Kidney epithelial cell (primary cell): ENCODE measurements at regions not wholly inside any gene's neighbourhood (a gene's known extent, or its start where the extent isn't known, plus 50 kb on each side); places are given as distances from the start of the nearest gene placed in this dataset.

Experiments
- DNase-seq: peaks from one replicate; pipeline ENCODE4 v3.0.0-alpha.2; 2010; ENCODE audit warnings: low read depth
- H3K27me3 ChIP-seq: 2 replicates; pipeline ENCODE4 v1.6.0; 2011; ENCODE audit warnings: low read length; ENCODE audit not compliant: control insufficient read depth, insufficient read depth
- H3K36me3 ChIP-seq: 2 replicates; pipeline ENCODE4 v1.5.1; 2011; ENCODE audit warnings: low read length; ENCODE audit not compliant: control insufficient read depth, insufficient read depth
- H3K4me3 ChIP-seq: 2 replicates; pipeline ENCODE4 v1.5.1; 2011; ENCODE audit warnings: low read depth, mild to moderate bottlenecking, control low read depth, low read length
- TF ChIP-seq, protein P1 (sequence below): IDR thresholded peaks from 2 replicates; pipeline ENCODE4 v1.5.1; 2011; ENCODE audit warnings: mild to moderate bottlenecking, moderate library complexity, low read length, control low read depth, inconsistent platforms; ENCODE audit not compliant: insufficient read depth, poor library complexity, severe bottlenecking

- H3K27me3 ChIP-seq, result no peaks in the 10 kb centered on the region
- H3K36me3 ChIP-seq, result no peaks in the 10 kb centered on the region
- no peak for DNase-seq
- TF ChIP-seq, protein P1, sequence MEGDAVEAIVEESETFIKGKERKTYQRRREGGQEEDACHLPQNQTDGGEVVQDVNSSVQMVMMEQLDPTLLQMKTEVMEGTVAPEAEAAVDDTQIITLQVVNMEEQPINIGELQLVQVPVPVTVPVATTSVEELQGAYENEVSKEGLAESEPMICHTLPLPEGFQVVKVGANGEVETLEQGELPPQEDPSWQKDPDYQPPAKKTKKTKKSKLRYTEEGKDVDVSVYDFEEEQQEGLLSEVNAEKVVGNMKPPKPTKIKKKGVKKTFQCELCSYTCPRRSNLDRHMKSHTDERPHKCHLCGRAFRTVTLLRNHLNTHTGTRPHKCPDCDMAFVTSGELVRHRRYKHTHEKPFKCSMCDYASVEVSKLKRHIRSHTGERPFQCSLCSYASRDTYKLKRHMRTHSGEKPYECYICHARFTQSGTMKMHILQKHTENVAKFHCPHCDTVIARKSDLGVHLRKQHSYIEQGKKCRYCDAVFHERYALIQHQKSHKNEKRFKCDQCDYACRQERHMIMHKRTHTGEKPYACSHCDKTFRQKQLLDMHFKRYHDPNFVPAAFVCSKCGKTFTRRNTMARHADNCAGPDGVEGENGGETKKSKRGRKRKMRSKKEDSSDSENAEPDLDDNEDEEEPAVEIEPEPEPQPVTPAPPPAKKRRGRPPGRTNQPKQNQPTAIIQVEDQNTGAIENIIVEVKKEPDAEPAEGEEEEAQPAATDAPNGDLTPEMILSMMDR, result no peak
- no peak overlapping the region for H3K4me3 ChIP-seq
Measured at GRCh38 chr7:80991654-80992053, 72.8 kb upstream of the SEMA3C start.

- Histone ChIP-seq H3K27me3 (no peaks in the 10 kb centered on the region), H3K36me3 (no peaks in the 10 kb centered on the region), H3K4me3 (no peak overlapping the region)
- TF ChIP-seq, protein P1, result no peak
- DNase-seq, result no peak
Measured at GRCh38 chr7:80984619-80985018, 65.8 kb upstream of the SEMA3C start.

DNA sequence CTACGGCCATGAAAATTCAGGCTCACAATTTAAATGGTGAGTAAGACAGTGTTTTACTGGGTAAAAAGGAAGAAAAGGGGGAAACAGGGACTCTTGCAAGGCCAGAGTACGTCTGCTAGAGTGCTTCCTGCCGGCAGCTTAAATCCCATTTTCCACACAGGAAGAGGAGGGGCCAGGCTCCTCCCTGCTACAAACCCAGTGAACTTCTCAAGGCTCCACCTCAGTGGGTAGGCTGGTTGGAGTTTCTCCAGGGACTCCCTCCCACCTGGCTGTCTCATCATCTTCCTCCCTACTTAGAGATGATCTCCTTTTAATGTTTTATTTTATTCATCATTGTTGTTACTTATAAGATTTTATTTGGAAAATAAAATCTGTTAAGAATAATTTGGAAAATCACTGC lies 62.6 kb upstream of the SEMA3C start:
- no peaks in the 10 kb centered on the region for H3K36me3 ChIP-seq
- H3K4me3 ChIP-seq, result no peak overlapping the region
- TF ChIP-seq, protein P1, result no peak
- H3K27me3 ChIP-seq, result no peaks in the 10 kb centered on the region
- no peak for DNase-seq

DNA sequence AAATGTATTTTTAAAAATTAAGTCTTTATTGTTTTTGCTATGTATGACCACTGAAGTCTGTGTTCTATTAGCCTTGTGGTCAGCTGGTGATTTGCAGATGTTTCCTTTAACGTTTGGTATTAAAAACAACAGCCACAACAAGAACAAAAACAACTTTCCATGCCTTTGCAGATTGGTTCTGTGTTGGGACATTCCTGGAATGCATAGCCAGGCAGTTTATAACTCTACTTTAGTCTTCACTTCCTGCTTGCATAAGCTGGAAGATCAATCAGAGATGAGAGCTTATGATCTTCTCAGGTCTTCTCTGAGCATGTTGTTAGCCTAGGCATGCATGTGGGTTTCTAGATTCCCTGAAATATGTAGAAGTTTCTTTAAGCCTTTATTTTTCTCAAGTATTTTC lies 58.9 kb upstream of the SEMA3C start:
- H3K27me3 ChIP-seq, result no peaks in the 10 kb centered on the region
- no peak for DNase-seq
- TF ChIP-seq, protein P1, result no peak
- H3K36me3 ChIP-seq, result no peaks in the 10 kb centered on the region
- no peak overlapping the region for H3K4me3 ChIP-seq

DNA sequence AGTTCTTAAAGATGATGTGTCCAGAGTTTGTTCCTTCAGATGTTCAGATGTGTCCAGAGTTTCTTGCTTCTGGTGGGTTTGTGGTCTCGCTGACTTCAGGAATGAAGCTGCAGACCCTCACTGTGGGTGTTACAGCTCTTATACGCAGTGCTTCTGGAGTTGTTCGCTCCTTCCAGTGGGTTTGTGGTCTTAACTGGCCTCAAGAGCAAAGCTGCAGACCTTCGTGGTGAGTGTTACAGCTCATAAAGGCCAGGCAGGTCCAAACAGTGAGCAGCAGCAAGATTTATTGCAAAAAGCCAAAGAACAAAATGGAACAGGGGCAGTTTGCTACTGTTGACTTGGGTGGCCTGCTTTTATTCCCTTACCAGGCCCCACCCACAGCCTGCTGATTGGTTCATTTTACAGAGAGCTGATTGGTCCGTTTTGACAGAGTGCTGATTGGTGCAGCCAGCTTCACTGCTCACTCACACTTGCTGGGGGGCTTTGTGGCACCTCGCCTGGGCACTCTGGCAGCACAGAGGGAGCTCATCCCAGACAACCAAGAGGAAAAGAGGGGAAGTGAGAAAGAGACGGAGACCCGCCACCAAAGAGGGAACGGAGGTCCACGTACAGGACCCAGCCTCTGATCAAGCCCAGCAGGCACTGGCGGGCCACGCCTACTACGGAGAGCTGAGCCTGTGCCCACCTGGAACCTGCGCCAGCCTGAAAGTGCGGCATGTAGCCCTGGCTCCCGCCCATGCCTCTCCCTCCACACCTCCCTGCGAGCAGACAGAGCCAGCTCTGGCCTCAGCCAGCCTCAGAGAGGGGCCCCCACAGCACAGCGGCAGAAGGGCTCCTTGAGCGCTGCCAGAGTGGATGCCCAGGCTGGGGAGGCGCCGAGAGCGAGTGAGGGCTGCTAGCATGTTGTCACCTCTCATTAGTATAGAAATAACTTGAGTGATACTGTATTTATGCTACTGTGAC lies 55.8 kb upstream of the SEMA3C start:
- no peak for DNase-seq
- Histone ChIP-seq H3K36me3 (no peaks in the 10 kb centered on the region), H3K27me3 (no peaks in the 10 kb centered on the region), H3K4me3 (no peak overlapping the region)
- TF ChIP-seq, protein P1, result no peak
